ENCODE measurements at regions not wholly inside any gene's neighbourhood (a gene's known extent, or its start where the extent isn't known, plus 50 kb on each side); places are given as distances from the start of the nearest gene placed in this dataset.

DNA sequence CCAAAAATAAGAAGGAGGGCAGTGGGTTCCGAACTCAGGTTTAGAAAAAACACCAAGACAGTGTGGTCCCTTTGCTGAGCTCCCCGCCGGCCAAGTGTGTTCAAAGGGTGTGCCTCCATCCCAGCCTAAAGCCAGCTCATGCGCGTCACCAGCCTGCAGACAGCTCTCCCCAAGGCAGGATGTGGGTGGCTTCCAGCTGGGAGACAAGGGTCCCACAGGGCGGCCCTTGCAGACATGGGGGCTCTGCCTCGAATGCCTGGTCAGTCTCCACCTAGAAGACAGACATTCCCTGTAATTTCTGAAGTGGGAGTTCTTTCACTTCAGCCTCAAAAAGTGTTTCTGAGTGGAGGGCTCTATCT lies 135.8 kb upstream of the GPC1 start:
- Histone ChIP-seq H3K4me2 (ENCODE audit: low read length) (no peak overlapping the region), H2AFZ (no peak overlapping the region), H3K9ac (no peak overlapping the region), H3K27ac (no peak overlapping the region), H3K9me3 (ENCODE audit: control insufficient read depth, low read length) (no peaks in the 10 kb centered on the region), H3K4me1 (no peaks in the 10 kb centered on the region), H3K79me2 (no peaks in the 10 kb centered on the region), H3K4me3 (ENCODE audit: low read depth, low read length) (no peak overlapping the region), H3K36me3 (ENCODE audit: control insufficient read depth, insufficient read depth, low read length) (no peaks in the 10 kb centered on the region), H3K27me3 (ENCODE audit: control insufficient read depth, insufficient read depth, low read length) (no peaks in the 10 kb centered on the region)
- TF ChIP-seq, protein P1, sequence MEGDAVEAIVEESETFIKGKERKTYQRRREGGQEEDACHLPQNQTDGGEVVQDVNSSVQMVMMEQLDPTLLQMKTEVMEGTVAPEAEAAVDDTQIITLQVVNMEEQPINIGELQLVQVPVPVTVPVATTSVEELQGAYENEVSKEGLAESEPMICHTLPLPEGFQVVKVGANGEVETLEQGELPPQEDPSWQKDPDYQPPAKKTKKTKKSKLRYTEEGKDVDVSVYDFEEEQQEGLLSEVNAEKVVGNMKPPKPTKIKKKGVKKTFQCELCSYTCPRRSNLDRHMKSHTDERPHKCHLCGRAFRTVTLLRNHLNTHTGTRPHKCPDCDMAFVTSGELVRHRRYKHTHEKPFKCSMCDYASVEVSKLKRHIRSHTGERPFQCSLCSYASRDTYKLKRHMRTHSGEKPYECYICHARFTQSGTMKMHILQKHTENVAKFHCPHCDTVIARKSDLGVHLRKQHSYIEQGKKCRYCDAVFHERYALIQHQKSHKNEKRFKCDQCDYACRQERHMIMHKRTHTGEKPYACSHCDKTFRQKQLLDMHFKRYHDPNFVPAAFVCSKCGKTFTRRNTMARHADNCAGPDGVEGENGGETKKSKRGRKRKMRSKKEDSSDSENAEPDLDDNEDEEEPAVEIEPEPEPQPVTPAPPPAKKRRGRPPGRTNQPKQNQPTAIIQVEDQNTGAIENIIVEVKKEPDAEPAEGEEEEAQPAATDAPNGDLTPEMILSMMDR (IDR thresholded peaks at IDR 0.05): no peak

DNA sequence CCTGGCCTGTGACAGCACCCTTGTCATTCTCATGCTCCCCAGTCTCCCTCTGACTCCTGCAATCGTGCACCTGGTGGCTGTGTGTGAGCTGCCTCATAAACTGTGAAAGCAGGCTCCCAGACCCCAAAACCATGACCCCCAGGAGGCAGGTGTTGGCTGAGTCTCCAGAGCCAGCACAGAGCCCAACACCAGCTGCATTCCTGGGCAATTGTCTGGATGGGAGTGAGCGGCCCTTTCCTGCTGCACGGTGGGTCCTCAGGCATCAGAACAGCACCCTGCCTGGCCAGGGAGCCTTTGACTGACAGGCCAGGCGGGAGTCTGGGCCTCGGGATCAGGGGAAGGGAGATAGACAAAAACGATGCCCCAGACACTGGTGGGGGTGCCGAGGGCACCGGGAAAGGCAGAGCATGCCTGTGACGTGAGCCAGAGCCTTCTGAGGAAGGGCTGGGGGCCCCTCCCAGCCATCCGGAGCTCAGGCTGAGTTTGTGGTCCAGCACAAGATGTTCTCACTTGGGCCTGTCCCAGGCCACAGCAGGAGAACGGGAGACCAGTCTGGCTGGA lies 135.1 kb upstream of the GPC1 start:
- TF ChIP-seq, protein P1 (IDR thresholded peaks at IDR 0.05): no peak

DNA sequence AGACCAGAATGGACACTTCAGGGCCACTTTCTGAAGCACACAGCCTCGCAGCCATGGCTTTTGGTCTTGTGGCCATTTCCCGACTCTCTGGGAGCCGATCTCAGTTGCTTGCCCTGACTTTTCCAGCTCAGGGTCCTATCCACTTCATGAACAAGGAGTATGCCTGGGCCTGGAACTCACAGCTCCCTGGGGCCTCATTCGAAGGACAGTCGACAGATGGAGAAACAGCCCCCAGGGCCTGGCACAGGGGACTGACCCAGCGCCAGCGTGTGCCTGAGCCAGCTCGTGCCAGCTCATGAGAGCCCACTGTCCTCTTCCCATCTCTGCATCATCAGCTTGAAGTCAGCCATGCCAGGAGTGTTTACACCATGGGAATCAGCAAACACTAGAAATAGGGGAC lies 134.6 kb upstream of the GPC1 start:
- no peaks in the 10 kb centered on the region for H3K27me3 ChIP-seq (ENCODE audit: control insufficient read depth, insufficient read depth, low read length)
- no peaks in the 10 kb centered on the region for H3K79me2 ChIP-seq
- no peak overlapping the region for H3K9ac ChIP-seq
- H3K27ac ChIP-seq: no peak overlapping the region
- no peaks in the 10 kb centered on the region for H3K9me3 ChIP-seq (ENCODE audit: control insufficient read depth, low read length)
- TF ChIP-seq, protein P1 (IDR thresholded peaks at IDR 0.05): no peak
- H2AFZ ChIP-seq: no peak overlapping the region
- no peak overlapping the region for H3K4me2 ChIP-seq (ENCODE audit: low read length)
- no peaks in the 10 kb centered on the region for H3K4me1 ChIP-seq
- no peaks in the 10 kb centered on the region for H3K36me3 ChIP-seq (ENCODE audit: control insufficient read depth, insufficient read depth, low read length)
- no peak overlapping the region for H3K4me3 ChIP-seq (ENCODE audit: low read depth, low read length)

More for the DNA sequence above, 135.1 kb upstream of the GPC1 start:
- no peaks in the 10 kb centered on the region for H3K27me3 ChIP-seq (ENCODE audit: control insufficient read depth, insufficient read depth, low read length)
- H2AFZ ChIP-seq: no peak overlapping the region
- no peaks in the 10 kb centered on the region for H3K9me3 ChIP-seq (ENCODE audit: control insufficient read depth, low read length)
- H3K36me3 ChIP-seq (ENCODE audit: control insufficient read depth, insufficient read depth, low read length): no peaks in the 10 kb centered on the region
- no peaks in the 10 kb centered on the region for H3K79me2 ChIP-seq
- H3K4me1 ChIP-seq: no peaks in the 10 kb centered on the region
- H3K4me2 ChIP-seq (ENCODE audit: low read length): no peak overlapping the region
- H3K4me3 ChIP-seq (ENCODE audit: low read depth, low read length): no peak overlapping the region
- H3K9ac ChIP-seq: no peak overlapping the region
- H3K27ac ChIP-seq: no peak overlapping the region

GRCh38 chr2:240301256-240301795 lies 134.1 kb upstream of the GPC1 start:
- Histone ChIP-seq H3K27me3 (ENCODE audit: control insufficient read depth, insufficient read depth, low read length) (no peaks in the 10 kb centered on the region), H3K9me3 (ENCODE audit: control insufficient read depth, low read length) (no peaks in the 10 kb centered on the region), H3K4me1 (no peaks in the 10 kb centered on the region), H3K27ac (no peak overlapping the region), H3K36me3 (ENCODE audit: control insufficient read depth, insufficient read depth, low read length) (no peaks in the 10 kb centered on the region), H3K9ac (no peak overlapping the region), H3K4me3 (ENCODE audit: low read depth, low read length) (no peak overlapping the region), H2AFZ (no peak overlapping the region), H3K79me2 (no peaks in the 10 kb centered on the region), H3K4me2 (ENCODE audit: low read length) (no peak overlapping the region)
- TF ChIP-seq, protein P1 (IDR thresholded peaks at IDR 0.05): no peak

DNA sequence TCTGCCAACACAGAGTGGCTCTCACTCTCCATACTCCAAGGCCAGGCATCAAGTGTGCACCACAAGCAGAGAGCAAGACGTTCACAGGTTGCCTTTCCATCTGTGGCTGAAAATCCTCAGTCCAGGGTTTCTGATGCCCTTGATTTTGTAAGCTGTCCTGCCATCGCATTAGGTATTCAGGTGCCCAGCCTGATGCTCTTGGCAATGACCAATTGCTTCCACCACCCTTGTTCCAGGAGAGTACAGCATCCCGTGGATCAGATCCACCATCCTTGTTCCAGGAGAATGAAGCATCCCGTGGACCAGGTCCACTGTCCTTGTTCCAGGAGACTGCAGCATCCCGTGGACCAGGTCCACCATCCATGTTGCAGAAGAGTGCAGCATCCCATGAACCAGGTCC lies 133.4 kb upstream of the GPC1 start:
- no peak overlapping the region for H3K4me3 ChIP-seq (ENCODE audit: low read depth, low read length)
- H3K27me3 ChIP-seq (ENCODE audit: control insufficient read depth, insufficient read depth, low read length): no peaks in the 10 kb centered on the region
- no peak overlapping the region for H3K9ac ChIP-seq
- H2AFZ ChIP-seq: no peak overlapping the region
- no peaks in the 10 kb centered on the region for H3K4me1 ChIP-seq
- no peaks in the 10 kb centered on the region for H3K79me2 ChIP-seq
- H3K4me2 ChIP-seq (ENCODE audit: low read length): no peak overlapping the region
- TF ChIP-seq, protein P1 (IDR thresholded peaks at IDR 0.05): no peak
- no peaks in the 10 kb centered on the region for H3K9me3 ChIP-seq (ENCODE audit: control insufficient read depth, low read length)
- H3K27ac ChIP-seq: no peak overlapping the region
- no peaks in the 10 kb centered on the region for H3K36me3 ChIP-seq (ENCODE audit: control insufficient read depth, insufficient read depth, low read length)
